Right ventricle myocardium superior (tissue), 1 donor: ENCODE measurements at regions not wholly inside any gene's neighbourhood (a gene's known extent, or its start where the extent isn't known, plus 50 kb on each side); places are given as distances from the start of the nearest gene placed in this dataset.
A peak's percentile ranks its signal among the peaks of the same experiment; 100 is the strongest.

Experiments
- ATAC-seq: fragments of 200-7000 bp; cut with Tn5 transposase; one replicate; pipeline ENCODE4 v1.9.1; 2020; ENCODE audit warnings: mild to moderate bottlenecking; ENCODE audit not compliant: poor library complexity
- DNase-seq: peaks from one replicate; pipeline ENCODE4 v3.0.0-alpha.2; 2020
- intact Hi-C: fragments of 100-400 bp; cut with DNase I; formaldehyde crosslinking; loops from one replicate; pipeline ENCODE4 v1.11.2; 2022
- donor health status: DM: no; HTN: yes; CAD: no; lungs with severe emphysema.

- intact Hi-C loops: no loop called here
- DNase-seq: no peak
- peak; percentile 62 for ATAC-seq
Measured at GRCh38 chr5:118561235-118561634, 427.1 kb downstream of the DTWD2 start.

- no peak for DNase-seq
- intact Hi-C loops: no loop called here
- no peak for ATAC-seq
Measured at GRCh38 chr5:118558871-118559270, 429.5 kb downstream of the DTWD2 start.

- DNase-seq (no peak), ATAC-seq (no peak)
- intact Hi-C loops: no loop called here
Measured at GRCh38 chr5:118557251-118557661, 431.1 kb downstream of the DTWD2 start.

- ATAC-seq: no peak
- no peak for DNase-seq
- intact Hi-C loops: no loop called here
Measured at GRCh38 chr5:118556792-118557191, 431.6 kb downstream of the DTWD2 start.

GRCh38 chr5:118555727-118556126 is 432.6 kb downstream of the DTWD2 start:
- DNase-seq (no peak), ATAC-seq (no peak)
- intact Hi-C loops: no loop called here

DNA sequence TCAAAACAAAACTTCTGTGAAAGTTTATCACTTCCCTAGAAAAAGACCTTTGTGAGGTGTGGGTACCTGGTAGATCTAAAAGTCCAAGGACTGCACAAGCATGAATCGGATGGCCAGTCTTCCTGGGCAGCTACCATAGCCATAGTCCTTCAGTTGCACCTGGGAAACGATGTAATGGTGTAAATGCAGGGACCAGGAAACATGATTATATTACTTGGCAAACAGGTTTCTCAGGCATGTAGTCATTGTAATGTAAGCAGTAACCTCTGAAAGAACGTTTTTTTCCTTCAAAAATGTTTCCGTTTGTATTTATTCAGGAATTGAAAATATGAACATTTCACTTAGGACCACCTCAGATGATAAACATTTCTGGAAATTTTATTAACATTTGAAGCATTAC is 433.4 kb downstream of the DTWD2 start:
- ATAC-seq: no peak
- DNase-seq: no peak
- intact Hi-C loops: no loop called here

DNA sequence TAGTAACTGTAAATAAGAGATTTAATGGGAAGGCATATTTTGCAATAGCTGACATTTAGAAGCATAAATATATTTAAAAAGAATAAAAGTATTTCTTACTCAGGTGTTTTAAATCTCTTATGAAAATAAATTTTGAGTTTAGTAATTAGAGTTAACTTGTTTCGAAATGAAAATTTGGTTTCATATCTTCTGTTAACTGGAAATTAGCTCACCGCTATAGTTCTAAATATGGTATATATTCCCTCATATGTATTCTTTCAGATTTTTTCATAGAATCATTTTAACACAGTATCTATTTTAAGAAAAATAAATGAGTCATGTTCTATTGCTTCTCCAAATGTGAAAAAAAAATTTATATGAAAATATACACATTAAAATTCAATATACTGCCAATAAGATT is 434.1 kb downstream of the DTWD2 start:
- no peak for DNase-seq
- no peak for ATAC-seq
- intact Hi-C loops: no loop called here

DNA sequence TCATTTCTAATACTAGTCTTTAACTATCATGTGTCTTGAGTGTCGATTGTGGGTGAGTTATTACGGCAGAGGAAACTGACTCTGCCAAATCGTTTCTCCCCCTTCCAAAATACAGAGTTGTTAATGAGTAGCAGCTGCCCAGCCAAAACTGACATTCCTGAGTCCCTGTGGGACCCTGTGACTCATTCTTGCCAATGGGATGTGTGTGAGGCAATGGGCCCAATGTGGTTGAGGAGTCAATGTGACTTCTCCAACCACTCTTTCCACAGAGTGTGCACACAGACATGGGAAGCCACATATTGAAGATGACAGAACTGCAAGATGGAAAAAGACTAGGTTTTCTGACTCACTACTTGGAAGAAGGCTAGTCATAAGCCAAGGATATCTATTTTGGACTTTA is 434.7 kb downstream of the DTWD2 start:
- intact Hi-C loops: no loop called here
- ATAC-seq (peak; percentile 75), DNase-seq (peak; percentile 52)

- intact Hi-C loops: no loop called here
- no peak for DNase-seq
- ATAC-seq: no peak
Measured at GRCh38 chr5:118552731-118553360, 435.5 kb downstream of the DTWD2 start.

- no peak for ATAC-seq
- DNase-seq: no peak
- intact Hi-C loops: no loop called here
Measured at GRCh38 chr5:118552146-118552545, 436.2 kb downstream of the DTWD2 start.

DNA sequence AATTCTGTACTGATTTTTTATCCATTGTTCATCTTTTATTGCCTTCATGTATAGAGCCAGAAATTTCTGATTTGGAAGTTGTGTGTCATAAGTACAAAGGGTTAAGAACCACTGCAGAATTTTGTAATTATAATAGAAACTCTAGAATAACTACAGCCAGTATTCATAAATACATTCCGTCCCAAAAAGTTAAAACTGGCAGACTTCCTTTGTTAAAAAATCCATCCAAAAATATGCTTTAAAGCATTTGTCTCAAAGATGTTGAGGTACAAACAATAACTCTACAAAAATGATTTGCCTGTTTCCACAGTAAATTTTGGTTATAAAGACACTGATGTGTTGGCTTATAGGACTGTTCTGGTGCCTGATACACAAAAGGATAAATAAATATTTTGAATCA is 436.6 kb downstream of the DTWD2 start:
- no peak for DNase-seq
- ATAC-seq: no peak
- intact Hi-C loops: no loop called here

DNA sequence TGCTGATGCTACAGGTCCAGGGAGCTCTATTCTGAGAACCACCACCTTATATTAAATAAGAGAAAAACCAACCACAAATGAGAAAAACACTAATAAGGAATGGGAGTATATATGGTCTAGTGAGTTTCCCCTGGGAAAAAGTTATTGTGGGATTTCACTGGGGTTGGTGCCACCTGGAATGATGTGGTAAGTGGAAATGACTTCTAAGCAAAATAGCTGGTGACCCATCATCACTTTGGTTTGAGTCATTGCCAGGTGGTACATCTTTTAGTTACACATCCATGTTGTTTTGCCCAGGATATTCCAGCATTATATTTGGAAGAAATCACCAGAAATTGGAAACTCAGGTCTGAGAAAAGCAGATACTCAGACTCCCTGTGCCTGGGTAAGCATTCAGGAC is 437.3 kb downstream of the DTWD2 start:
- DNase-seq (no peak), ATAC-seq (no peak)
- intact Hi-C loops: no loop called here

DNA sequence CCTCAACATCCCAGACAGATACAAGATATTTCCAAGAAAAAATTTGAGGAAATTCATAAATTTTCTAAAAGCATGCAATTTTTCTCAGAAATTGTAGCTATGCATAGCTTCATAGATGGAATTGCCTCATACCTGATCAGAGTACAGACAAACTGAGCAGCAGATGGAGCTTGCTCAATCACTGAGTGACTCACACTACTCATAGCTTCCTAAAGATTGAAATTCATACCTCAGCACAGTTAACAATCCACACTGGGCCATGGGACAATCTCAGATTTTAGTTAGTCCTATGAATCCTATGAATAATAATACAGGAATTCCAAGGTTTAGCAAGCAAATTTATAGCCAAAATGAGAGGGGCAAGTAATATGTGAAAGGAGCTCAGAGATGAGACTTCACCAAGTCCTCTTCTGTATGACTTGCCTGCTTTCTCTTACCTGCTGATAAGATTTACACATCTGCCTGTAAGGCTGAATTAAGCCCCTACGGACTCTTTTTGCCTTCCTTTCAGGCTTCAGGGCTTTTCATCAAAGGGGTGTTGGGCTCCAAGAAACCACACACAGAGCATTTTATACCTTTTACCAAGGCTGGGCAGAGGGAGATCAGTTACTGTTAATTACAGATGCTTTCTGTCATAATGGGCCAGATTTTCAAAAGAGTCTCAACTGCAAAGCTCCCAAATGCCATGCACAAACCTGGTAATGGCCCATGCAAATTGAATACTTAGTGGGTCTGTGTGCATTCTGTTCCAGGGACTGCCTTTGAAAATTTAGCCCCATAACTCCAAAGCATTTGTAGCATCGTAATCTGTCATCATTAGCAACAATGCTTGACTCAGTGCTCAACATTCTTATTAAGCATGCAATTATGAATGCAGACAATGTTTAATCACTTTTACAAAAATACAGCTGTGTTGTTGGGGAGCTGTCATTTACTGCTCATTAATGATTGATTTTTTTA is 439.3 kb downstream of the DTWD2 start:
- no peak for ATAC-seq
- intact Hi-C loops: no loop called here
- no peak for DNase-seq

DNA sequence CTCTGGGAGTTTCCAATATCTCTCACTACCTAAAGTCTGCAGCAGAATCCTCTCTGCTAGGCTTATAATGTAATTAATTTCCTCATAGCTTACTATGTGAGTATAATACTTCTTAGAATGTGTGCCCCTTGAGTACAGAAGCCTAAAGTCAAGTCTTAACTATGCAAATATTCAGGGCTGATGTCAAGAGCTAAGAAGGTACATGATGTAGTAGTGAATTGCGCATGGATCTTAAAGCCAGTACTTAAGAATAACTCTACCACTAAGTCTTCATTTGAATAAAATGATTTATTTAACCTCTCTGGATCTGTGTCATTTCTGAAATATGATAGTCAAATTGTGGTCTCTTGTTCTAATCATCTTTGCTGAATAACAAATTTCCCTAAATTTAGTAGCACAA is 442.9 kb downstream of the DTWD2 start:
- intact Hi-C loops: no loop called here
- no peak for DNase-seq

DNA sequence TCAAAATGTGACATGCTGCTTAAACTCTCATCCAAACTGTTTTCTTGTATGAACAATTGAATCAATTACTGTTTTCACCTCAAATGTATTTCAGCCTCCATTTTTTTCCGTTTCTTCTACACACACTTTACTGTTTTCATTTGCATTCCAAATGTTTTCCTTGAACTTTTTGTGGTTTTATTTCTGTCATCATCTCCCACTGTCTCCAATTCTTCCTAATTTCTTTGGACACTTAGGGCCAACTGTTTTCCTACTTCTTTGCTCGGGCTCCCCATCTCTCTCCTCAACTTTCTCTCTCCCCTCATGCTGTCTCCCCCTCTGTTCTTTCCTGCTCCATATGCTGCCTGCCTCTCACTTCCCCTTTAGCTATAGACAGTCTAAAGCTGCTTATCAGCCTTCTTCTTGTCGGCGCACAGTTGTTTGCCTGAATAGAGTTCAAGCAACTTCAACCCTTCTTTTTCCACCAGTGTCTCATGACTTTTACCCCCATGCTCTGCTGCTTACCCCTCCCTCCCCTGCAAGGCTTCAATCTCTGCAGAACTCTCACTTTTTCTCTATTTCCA is 443.4 kb downstream of the DTWD2 start:
- intact Hi-C loops: no loop called here
- ATAC-seq: no peak

More for the DNA sequence above, 442.9 kb downstream of the DTWD2 start:
- ATAC-seq: no peak

DNA sequence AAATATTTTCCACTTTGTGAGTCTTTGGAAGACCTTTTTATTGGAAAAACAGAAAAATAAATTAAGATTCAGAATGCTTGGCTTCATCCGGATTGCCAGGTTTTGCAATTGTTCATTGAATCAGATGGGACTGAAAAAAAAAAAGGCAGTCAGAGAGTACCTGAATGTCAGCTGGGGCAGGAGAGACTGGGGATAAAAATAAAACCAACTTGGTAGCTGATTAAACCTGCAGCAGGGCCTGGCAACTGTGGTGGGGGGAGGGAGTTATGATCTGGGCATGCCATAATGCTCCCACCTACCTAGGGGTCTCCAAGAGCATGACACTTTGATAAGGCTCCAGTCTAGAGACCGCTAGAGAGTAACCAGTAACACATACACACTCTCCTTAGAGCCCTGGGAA is 454.4 kb downstream of the DTWD2 start:
- peak; percentile 45 for ATAC-seq
- DNase-seq: no peak
- intact Hi-C loops: no loop called here

More for the DNA sequence above, 443.4 kb downstream of the DTWD2 start:
- no peak for DNase-seq

DNA sequence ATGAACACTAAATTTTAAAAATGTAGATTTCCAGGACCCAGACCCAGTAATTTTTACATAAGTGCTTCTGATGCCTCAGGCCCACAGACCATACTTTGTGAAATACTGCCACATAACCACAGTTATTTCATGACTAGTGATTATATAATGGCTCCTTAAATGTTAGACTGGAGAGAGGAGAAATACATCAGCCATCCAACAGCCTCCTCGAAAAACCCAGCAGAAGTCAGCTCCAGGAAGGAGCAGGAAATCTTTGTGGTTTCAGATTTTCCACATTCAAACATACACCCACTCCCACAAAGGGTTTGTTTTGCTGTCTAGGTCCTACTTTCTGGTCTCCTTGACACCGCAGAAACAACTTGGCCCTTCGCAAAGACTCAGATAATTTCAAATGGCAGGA is 455.2 kb downstream of the DTWD2 start:
- DNase-seq (no peak), ATAC-seq (no peak)
- intact Hi-C loops: no loop called here

- no peak for DNase-seq
- intact Hi-C loops: no loop called here
- ATAC-seq: no peak
Measured at GRCh38 chr5:118531276-118531675, 457.1 kb downstream of the DTWD2 start.

- peak; percentile 71 for DNase-seq
- peak; percentile 75 for ATAC-seq
- intact Hi-C loops: no loop called here
Measured at GRCh38 chr5:118529361-118530144, 458.8 kb downstream of the DTWD2 start.
